ENCODE measurements at regions not wholly inside any gene's neighbourhood (a gene's known extent, or its start where the extent isn't known, plus 50 kb on each side); places are given as distances from the start of the nearest gene placed in this dataset.

GRCh38 chr10:101284744-101285463 lies 55.6 kb upstream of the LBX1 start:
- Histone ChIP-seq H3K4me3 (ENCODE audit: low read depth, low read length) (no peak overlapping the region), H3K36me3 (ENCODE audit: control insufficient read depth, insufficient read depth, low read length) (no peaks in the 10 kb centered on the region), H3K27me3 (ENCODE audit: control insufficient read depth, insufficient read depth, low read length) (peaks cover 3% of the 10 kb centered on the region), H3K27ac (no peak overlapping the region), H3K79me2 (no peaks in the 10 kb centered on the region), H2AFZ (peak overlapping the region; percentile 58), H3K4me2 (ENCODE audit: low read length) (no peak overlapping the region), H3K9ac (no peak overlapping the region), H3K9me3 (ENCODE audit: control insufficient read depth, low read length) (no peaks in the 10 kb centered on the region), H3K4me1 (no peaks in the 10 kb centered on the region)
- no peak for TF ChIP-seq CTCF (IDR thresholded peaks at IDR 0.05)

- Histone ChIP-seq H3K36me3 (ENCODE audit: control insufficient read depth, insufficient read depth, low read length) (no peaks in the 10 kb centered on the region), H3K4me2 (ENCODE audit: low read length) (no peak overlapping the region), H3K9me3 (ENCODE audit: control insufficient read depth, low read length) (no peaks in the 10 kb centered on the region), H3K27me3 (ENCODE audit: control insufficient read depth, insufficient read depth, low read length) (peaks cover 3% of the 10 kb centered on the region), H3K9ac (no peak overlapping the region), H2AFZ (no peak overlapping the region), H3K4me3 (ENCODE audit: low read depth, low read length) (no peak overlapping the region), H3K79me2 (no peaks in the 10 kb centered on the region), H3K27ac (no peak overlapping the region), H3K4me1 (no peaks in the 10 kb centered on the region)
- no peak for TF ChIP-seq CTCF (IDR thresholded peaks at IDR 0.05)
Observed at GRCh38 chr10:101285519-101286070, 56.3 kb upstream of the LBX1 start.

- H3K27me3 ChIP-seq (ENCODE audit: control insufficient read depth, insufficient read depth, low read length): peaks cover 3% of the 10 kb centered on the region
- no peak for TF ChIP-seq CTCF (IDR thresholded peaks at IDR 0.05)
- no peak overlapping the region for H2AFZ ChIP-seq
Observed at GRCh38 chr10:101286248-101287046, 57.2 kb upstream of the LBX1 start.

GRCh38 chr10:101287183-101287996 lies 58.1 kb upstream of the LBX1 start:
- no peaks in the 10 kb centered on the region for H3K36me3 ChIP-seq (ENCODE audit: control insufficient read depth, insufficient read depth, low read length)
- no peak overlapping the region for H2AFZ ChIP-seq
- no peak overlapping the region for H3K9ac ChIP-seq
- no peaks in the 10 kb centered on the region for H3K9me3 ChIP-seq (ENCODE audit: control insufficient read depth, low read length)
- no peak overlapping the region for H3K4me2 ChIP-seq (ENCODE audit: low read length)
- no peaks in the 10 kb centered on the region for H3K79me2 ChIP-seq
- H3K4me3 ChIP-seq (ENCODE audit: low read depth, low read length): no peak overlapping the region
- peaks cover 7% of the 10 kb centered on the region for H3K27me3 ChIP-seq (ENCODE audit: control insufficient read depth, insufficient read depth, low read length)
- no peak overlapping the region for H3K27ac ChIP-seq
- H3K4me1 ChIP-seq: peaks cover 3% of the 10 kb centered on the region
- no peak for TF ChIP-seq CTCF (IDR thresholded peaks at IDR 0.05)

More at GRCh38 chr10:101286248-101287046, 57.2 kb upstream of the LBX1 start:
- Histone ChIP-seq H3K36me3 (ENCODE audit: control insufficient read depth, insufficient read depth, low read length) (no peaks in the 10 kb centered on the region), H3K4me3 (ENCODE audit: low read depth, low read length) (no peak overlapping the region), H3K4me2 (ENCODE audit: low read length) (no peak overlapping the region), H3K4me1 (peaks cover 3% of the 10 kb centered on the region), H3K79me2 (no peaks in the 10 kb centered on the region), H3K9ac (no peak overlapping the region), H3K27ac (no peak overlapping the region), H3K9me3 (ENCODE audit: control insufficient read depth, low read length) (no peaks in the 10 kb centered on the region)

Data from parathyroid adenoma (tissue), 2 donors.